Inflammatory macrophage (primary cell): ENCODE measurements at regions not wholly inside any gene's neighbourhood (a gene's known extent, or its start where the extent isn't known, plus 50 kb on each side); places are given as distances from the start of the nearest gene placed in this dataset.
A peak's percentile ranks its signal among the peaks of the same experiment; 100 is the strongest.

Source experiments
- DNase-seq, 2 donors: peaks; one replicate each; pipeline ENCODE4 v3.0.0-alpha.2; 2020 to 2022

GRCh38 chr16:86041215-86041614, 142.3 kb downstream of the IRF8 start:
- no peak for DNase-seq

GRCh38 chr16:86041807-86042206, 142.8 kb downstream of the IRF8 start:
- DNase-seq: no peak

GRCh38 chr16:86042393-86042792, 143.4 kb downstream of the IRF8 start:
- DNase-seq: no peak

- DNase-seq: no peak
These were observed 144.2 kb downstream of the IRF8 start for GRCh38 chr16:86042996-86043725.

GRCh38 chr16:86044241-86044671, 145.3 kb downstream of the IRF8 start:
- peak; percentile 16 to 44 for DNase-seq

- no peak for DNase-seq
These were observed 146.1 kb downstream of the IRF8 start for GRCh38 chr16:86044881-86045590.

GRCh38 chr16:86045591-86045971, 146.6 kb downstream of the IRF8 start:
- DNase-seq: no peak

GRCh38 chr16:86046026-86046425, 147.1 kb downstream of the IRF8 start:
- no peak for DNase-seq

GRCh38 chr16:86046667-86047270, 147.8 kb downstream of the IRF8 start:
- DNase-seq: no peak

- DNase-seq: no peak
These were observed 149.3 kb downstream of the IRF8 start for GRCh38 chr16:86048221-86048620.

GRCh38 chr16:86048882-86049585, 150.1 kb downstream of the IRF8 start:
- no peak for DNase-seq

GRCh38 chr16:86049641-86050040, 150.7 kb downstream of the IRF8 start:
- DNase-seq: no peak

- DNase-seq: no peak
These were observed 151.1 kb downstream of the IRF8 start for GRCh38 chr16:86050111-86050510.

- DNase-seq: no peak
These were observed 151.8 kb downstream of the IRF8 start for GRCh38 chr16:86050591-86051367.

GRCh38 chr16:86051368-86052114, 152.6 kb downstream of the IRF8 start:
- DNase-seq: no peak

- DNase-seq: no peak
These were observed 153.2 kb downstream of the IRF8 start for GRCh38 chr16:86052115-86052670.

GRCh38 chr16:86052926-86053325, 154.0 kb downstream of the IRF8 start:
- no peak for DNase-seq

GRCh38 chr16:86059253-86060171, 160.6 kb downstream of the IRF8 start:
- no peak for DNase-seq

- no peak for DNase-seq
These were observed 161.7 kb downstream of the IRF8 start for GRCh38 chr16:86060381-86061317.
